ENCODE measurements at regions not wholly inside any gene's neighbourhood (a gene's known extent, or its start where the extent isn't known, plus 50 kb on each side); places are given as distances from the start of the nearest gene placed in this dataset.

GRCh38 chr6:33950891-33951889 is 147.4 kb upstream of the MLN start:
- no peak for DNase-seq (ENCODE audit: low spot score)

- DNase-seq (ENCODE audit: low spot score): no peak
Measured at GRCh38 chr6:33950472-33950881, 146.7 kb upstream of the MLN start.

GRCh38 chr6:33949877-33950435 is 146.2 kb upstream of the MLN start:
- DNase-seq (ENCODE audit: low spot score): no peak

GRCh38 chr6:33949111-33949510 is 145.3 kb upstream of the MLN start:
- no peak for DNase-seq (ENCODE audit: low spot score)

GRCh38 chr6:33947916-33948594 is 144.3 kb upstream of the MLN start:
- no peak for DNase-seq (ENCODE audit: low spot score)

- DNase-seq (ENCODE audit: low spot score): no peak
Measured at GRCh38 chr6:33947047-33947446, 143.2 kb upstream of the MLN start.

GRCh38 chr6:33945931-33946330 is 142.1 kb upstream of the MLN start:
- DNase-seq (ENCODE audit: low spot score): no peak

GRCh38 chr6:33944686-33945411 is 141.0 kb upstream of the MLN start:
- DNase-seq (ENCODE audit: low spot score): no peak

GRCh38 chr6:33936886-33937285 is 133.1 kb upstream of the MLN start:
- DNase-seq (ENCODE audit: low spot score): no peak

- DNase-seq (ENCODE audit: low spot score): no peak
Measured at GRCh38 chr6:33935439-33936080, 131.8 kb upstream of the MLN start.

GRCh38 chr6:33934731-33935270 is 131.0 kb upstream of the MLN start:
- DNase-seq (ENCODE audit: low spot score): no peak

- no peak for DNase-seq (ENCODE audit: low spot score)
Measured at GRCh38 chr6:33933101-33933500, 129.3 kb upstream of the MLN start.

GRCh38 chr6:33931799-33932198 is 128.0 kb upstream of the MLN start:
- DNase-seq (ENCODE audit: low spot score): no peak

- no peak for DNase-seq (ENCODE audit: low spot score)
Measured at GRCh38 chr6:33929575-33930288, 125.9 kb upstream of the MLN start.

- DNase-seq (ENCODE audit: low spot score): peak; percentile 89
Measured at GRCh38 chr6:33927616-33928015, 123.8 kb upstream of the MLN start.

- no peak for DNase-seq (ENCODE audit: low spot score)
Measured at GRCh38 chr6:33927112-33927511, 123.3 kb upstream of the MLN start.

- DNase-seq (ENCODE audit: low spot score): no peak
Measured at GRCh38 chr6:33926451-33926850, 122.6 kb upstream of the MLN start.

GRCh38 chr6:33925936-33926335 is 122.1 kb upstream of the MLN start:
- no peak for DNase-seq (ENCODE audit: low spot score)

- no peak for DNase-seq (ENCODE audit: low spot score)
Measured at GRCh38 chr6:33925210-33925609, 121.4 kb upstream of the MLN start.

- DNase-seq (ENCODE audit: low spot score): no peak
Measured at GRCh38 chr6:33924681-33925080, 120.9 kb upstream of the MLN start.

All from AG20443 (cell line).